GM12878 (cell line): ENCODE measurements at regions not wholly inside any gene's neighbourhood (a gene's known extent, or its start where the extent isn't known, plus 50 kb on each side); places are given as distances from the start of the nearest gene placed in this dataset.

ENCODE experiments used
- ATAC-seq: fragments of 200-7000 bp; cut with Tn5 transposase; 3 replicates; pipeline ENCODE4 v1.9.1; 2020; ENCODE audit warnings: mild to moderate bottlenecking, moderate library complexity
- BruUV-seq: library from RNA; stranded (reverse); fragments of 400-500 nt; replicated peaks from 2 replicates; lab custom pipeline; 2021; lab: Mats Ljungman, UMichigan
- CTCF ChIA-PET: fragments of 300-600 bp; sonication (Branson Sonifier 250); formaldehyde crosslinking; extraction: SDS; loops from one replicate; lab custom pipeline; 2021; ENCODE audit warnings: inconsistent platforms; lab: Yijun Ruan, JAX
- POLR2A ChIA-PET: fragments of 350-600 bp; formaldehyde crosslinking; extraction: SDS; loops from one replicate; lab custom pipeline; 2021; ENCODE audit warnings: inconsistent platforms; lab: Charles Lee
- RAD21 ChIA-PET: fragments of 300-600 bp; sonication (Branson Sonifier 250); formaldehyde crosslinking; loops from one replicate; lab custom pipeline; 2023; ENCODE audit warnings: antibody characterized with exemption; ENCODE audit not compliant: unreplicated experiment; lab: Charles Lee
- SMC1A ChIA-PET: fragments of 300-600 bp; sonication (Branson Sonifier 250); formaldehyde crosslinking; loops from one replicate; lab custom pipeline; 2023; ENCODE audit not compliant: unreplicated experiment, uncharacterized antibody; lab: Charles Lee
- DNase-seq: peaks from one replicate; pipeline ENCODE4 v3.0.0-alpha.2; 2011; ENCODE audit warnings: low read depth, low spot score
- FAIRE-seq: peaks from 3 replicates; lab custom pipeline; 2011; peaks lifted over from hg19 to GRCh38; lab: Jason Lieb, UNC
- H2AFZ ChIP-seq: 2 replicates; pipeline ENCODE4 v1.6.0; 2011; ENCODE audit warnings: low read depth, low read length, control low read depth; ENCODE audit not compliant: control insufficient read depth
- H3K27ac ChIP-seq: 2 replicates; pipeline ENCODE4 v1.5.1; 2011; ENCODE audit warnings: control low read depth; ENCODE audit not compliant: control insufficient read depth, insufficient read depth
- H3K27me3 ChIP-seq, 2 experiments: replicated peaks in 1 of 2; 2 replicates each; pipeline versions ENCODE4 v1.6.0 to v1.6.1; 2011; ENCODE audit warnings: low read length in 1 of 2; ENCODE audit not compliant: control insufficient read depth in 2 of 2, insufficient read depth in 2 of 2
- H3K36me3 ChIP-seq, 2 experiments: 2 replicates each; pipeline ENCODE4 v1.5.1; 2011; ENCODE audit warnings: low read length in 1 of 2; ENCODE audit not compliant: control insufficient read depth in 2 of 2, insufficient read depth in 2 of 2
- H3K4me1 ChIP-seq: 2 replicates; pipeline ENCODE4 v1.6.1; 2011; ENCODE audit warnings: mild to moderate bottlenecking, low read length, moderate library complexity, mixed read lengths; ENCODE audit not compliant: control insufficient read depth, insufficient read depth
- H3K4me2 ChIP-seq: 2 replicates; pipeline ENCODE4 v1.6.0; 2011; ENCODE audit warnings: control low read depth; ENCODE audit not compliant: control insufficient read depth, insufficient read depth
- H3K4me3 ChIP-seq: fragments of 200-600 bp; sonication (generic); 2 replicates; pipeline ENCODE4 v1.5.1; 2016
- H3K79me2 ChIP-seq: 2 replicates; pipeline ENCODE4 v1.6.0; 2011; ENCODE audit warnings: low read length; ENCODE audit not compliant: control insufficient read depth, insufficient read depth
- H3K9ac ChIP-seq: 2 replicates; pipeline ENCODE4 v1.8.0; 2011; ENCODE audit warnings: low read length, control low read depth, mixed read lengths; ENCODE audit not compliant: control insufficient read depth, insufficient read depth
- H3K9me3 ChIP-seq: replicated peaks from 3 replicates; pipeline ENCODE4 v1.5.1; 2011; ENCODE audit warnings: mild to moderate bottlenecking, low read length; ENCODE audit not compliant: control insufficient read depth, insufficient read depth
- H4K20me1 ChIP-seq: 2 replicates; pipeline ENCODE4 v1.6.0; 2011; ENCODE audit not compliant: control insufficient read depth, insufficient read depth
- HDGF ChIP-seq: fragments of 450-650 bp; IDR thresholded peaks from 2 replicates; pipeline ENCODE4 v1.6.1; 2016; ENCODE audit warnings: antibody characterized with exemption
- IRF4 ChIP-seq: IDR thresholded peaks from 2 replicates; pipeline ENCODE4 v1.6.1; 2011; ENCODE audit warnings: low read depth, low read length
- MTA3 ChIP-seq: IDR thresholded peaks from 2 replicates; pipeline ENCODE4 v1.6.1; 2012; ENCODE audit warnings: low read length, inconsistent platforms, borderline replicate concordance
- PBX3 ChIP-seq: IDR thresholded peaks from 2 replicates; pipeline ENCODE4 v1.6.1; 2011; ENCODE audit warnings: mild to moderate bottlenecking, low read depth, low read length, moderate library complexity; ENCODE audit not compliant: insufficient replicate concordance
- ZNF592 ChIP-seq: fragments of 450-650 bp; IDR thresholded peaks from 2 replicates; pipeline ENCODE4 v1.6.1; 2017; ENCODE audit warnings: mild to moderate bottlenecking, moderate library complexity
- WGBS: methylation state at CpG from one replicate; pipeline ENCODE4 v1.1.6; 2016; ENCODE audit warnings: low lambda C conversion rate; ENCODE audit not compliant: insufficient replicate concordance, insufficient coverage; ENCODE audit errors: missing lambda C conversion rate; 5-methylcytosine and 5-hydroxymethylcytosine counted together
- in situ Hi-C: fragments of 300-500 bp; cut with MboI; formaldehyde crosslinking; loops from 9 replicates; pipeline ENCODE4 v1.14.3; 2018; ENCODE audit warnings: mixed read lengths
- intact Hi-C: fragments of 100-400 bp; cut with micrococcal nuclease; formaldehyde crosslinking; loops from one replicate; pipeline ENCODE4 v1.14.2; 2022; ENCODE audit not compliant: unreplicated experiment

- intact Hi-C loops (no loop called here), in situ Hi-C loops (no loop called here)
- Histone ChIP-seq H3K9ac (no peak overlapping the region), H3K36me3 (no peaks in the 10 kb centered on the region), H3K4me3 (no peak overlapping the region), H3K79me2 (no peaks in the 10 kb centered on the region), H2AFZ (no peak overlapping the region), H3K27ac (no peak overlapping the region), H3K27me3 (no peaks in the 10 kb centered on the region), H3K4me2 (no peak overlapping the region), H3K9me3 (no peaks in the 10 kb centered on the region), H3K4me1 (no peaks in the 10 kb centered on the region), H4K20me1 (no peaks in the 10 kb centered on the region)
- no TSS peak for BruUV-seq
- CTCF ChIA-PET, result no interaction called here
- 30% methylated on average over 2 of the region's 2 CpGs for WGBS
- SMC1A ChIA-PET, result interaction anchor here (1.1 kb wide), 1 partner anchor 10 kb away, joined by 3 read pairs; no protein-coding TSS in a partner anchor
- POLR2A ChIA-PET, result no interaction called here
- FAIRE-seq (no peak), DNase-seq (no peak), ATAC-seq (no peak)
- TF ChIP-seq PBX3 (no peak), HDGF (no peak)
- RAD21 ChIA-PET, result no interaction called here
Measured at GRCh38 chr3:191915712-191916111, 454.7 kb downstream of the PYDC2 start.

- H3K4me1 ChIP-seq, result no peaks in the 10 kb centered on the region
- no peak overlapping the region for H3K27ac ChIP-seq
- no peaks in the 10 kb centered on the region for H3K36me3 ChIP-seq
- no peak for DNase-seq
- intact Hi-C loops (no loop called here), in situ Hi-C loops (no loop called here)
- no peaks in the 10 kb centered on the region for H4K20me1 ChIP-seq
- WGBS, result 20% methylated on average over 3 of the region's 3 CpGs
- ChIA-PET CTCF (no interaction called here), RAD21 (no interaction called here), POLR2A (no interaction called here), SMC1A (interaction anchor here (0.6 to 1.0 kb wide), 2 partner anchors 11 to 629 kb away, joined by 3 read pairs; no protein-coding TSS in a partner anchor)
- no peaks in the 10 kb centered on the region for H3K79me2 ChIP-seq
- BruUV-seq, result no TSS peak
- no peaks in the 10 kb centered on the region for H3K9me3 ChIP-seq
- TF ChIP-seq PBX3, result no peak
- TF ChIP-seq IRF4, result no peak
- TF ChIP-seq MTA3, result no peak
- TF ChIP-seq ZNF592, result no peak
- no peaks in the 10 kb centered on the region for H3K27me3 ChIP-seq
- no peak overlapping the region for H3K4me3 ChIP-seq
- no peak overlapping the region for H3K9ac ChIP-seq
- FAIRE-seq, result no peak
- no peak overlapping the region for H2AFZ ChIP-seq
- H3K4me2 ChIP-seq, result no peak overlapping the region
- ATAC-seq, result no peak
Measured at GRCh38 chr3:191919491-191920026, 458.6 kb downstream of the PYDC2 start.
